ENCODE measurements at regions not wholly inside any gene's neighbourhood (a gene's known extent, or its start where the extent isn't known, plus 50 kb on each side); places are given as distances from the start of the nearest gene placed in this dataset.
A peak's percentile ranks its signal among the peaks of the same experiment; 100 is the strongest.

GRCh38 chr15:35298509-35298908, 213.4 kb upstream of the NANOGP8 start:
- no peak overlapping the region for H3K27ac ChIP-seq (ENCODE audit: low read length, poor library complexity, severe bottlenecking)
- H2BK5ac ChIP-seq (ENCODE audit: low read depth, low read length, poor library complexity, severe bottlenecking), result no peak overlapping the region
- no peak for DNase-seq
- H4K91ac ChIP-seq (ENCODE audit: low read length), result no peak overlapping the region
- H3K27me3 ChIP-seq (ENCODE audit: control insufficient read depth in 1 of 2, insufficient read depth in 1 of 2, low read length in 2 of 2), result no peaks in the 10 kb centered on the region
- no peak overlapping the region for H3K9ac ChIP-seq (ENCODE audit: low read length)
- no peak overlapping the region for H2BK15ac ChIP-seq (ENCODE audit: low read depth, poor library complexity, severe bottlenecking)
- H3K4me1 ChIP-seq (ENCODE audit: control insufficient read depth, insufficient read depth, low read depth, low read length), result no peaks in the 10 kb centered on the region
- H3K4ac ChIP-seq (ENCODE audit: low read depth in 1 of 2, low read length in 2 of 2), result no peak overlapping the region
- H4K8ac ChIP-seq (ENCODE audit: low read length), result no peak overlapping the region
- no peak overlapping the region for H2AFZ ChIP-seq (ENCODE audit: low read depth, low read length)
- 98% methylated on average over 16 of the region's 16 CpGs for WGBS
- no peak overlapping the region for H3K23ac ChIP-seq (ENCODE audit: low read length in 2 of 2)
- H2BK12ac ChIP-seq (ENCODE audit: low read length in 2 of 2), result peak overlapping the region in 1 of 2 experiments; percentile 15
- H3K36me3 ChIP-seq (ENCODE audit: control insufficient read depth in 1 of 2, insufficient read depth in 2 of 2, low read depth in 1 of 2, low read length in 2 of 2), result no peaks in the 10 kb centered on the region
- H3K4me3 ChIP-seq (ENCODE audit: insufficient read depth in 1 of 2, low read depth in 1 of 2, low read length in 2 of 2), result no peak overlapping the region
- no peak overlapping the region for H3K14ac ChIP-seq (ENCODE audit: low read length in 2 of 2)
- no peak overlapping the region for H2BK120ac ChIP-seq (ENCODE audit: low read depth, low read length)
- H3K4me2 ChIP-seq (ENCODE audit: low read length, poor library complexity, severe bottlenecking), result no peak overlapping the region
- no peaks in the 10 kb centered on the region for H3K9me3 ChIP-seq (ENCODE audit: control insufficient read depth, low read length)
- H2AK5ac ChIP-seq (ENCODE audit: low read length, severe bottlenecking), result no peak overlapping the region
- peak overlapping the region in 1 of 2 experiments; percentile 16 for H3K18ac ChIP-seq (ENCODE audit: low read depth in 1 of 2, low read length in 2 of 2)
- no peaks in the 10 kb centered on the region for H3K79me1 ChIP-seq (replicated peaks; ENCODE audit: low read length, poor library complexity, severe bottlenecking)

GRCh38 chr15:35293353-35294130, 208.4 kb upstream of the NANOGP8 start:
- H3K79me1 ChIP-seq (replicated peaks; ENCODE audit: low read length, poor library complexity, severe bottlenecking), result no peaks in the 10 kb centered on the region
- H2BK12ac ChIP-seq (ENCODE audit: low read length in 2 of 2), result peak overlapping the region; percentile 6 to 65
- H3K27me3 ChIP-seq (ENCODE audit: control insufficient read depth in 1 of 2, insufficient read depth in 1 of 2, low read length in 2 of 2), result no peaks in the 10 kb centered on the region
- no peak overlapping the region for H2BK15ac ChIP-seq (ENCODE audit: low read depth, poor library complexity, severe bottlenecking)
- H3K4me3 ChIP-seq (ENCODE audit: insufficient read depth in 1 of 2, low read depth in 1 of 2, low read length in 2 of 2), result no peak overlapping the region
- no peak overlapping the region for H3K9ac ChIP-seq (ENCODE audit: low read length)
- no peak overlapping the region for H2AK5ac ChIP-seq (ENCODE audit: low read length, severe bottlenecking)
- no peaks in the 10 kb centered on the region for H3K9me3 ChIP-seq (ENCODE audit: control insufficient read depth, low read length)
- no peak overlapping the region for H2BK5ac ChIP-seq (ENCODE audit: low read depth, low read length, poor library complexity, severe bottlenecking)
- no peak overlapping the region for H4K91ac ChIP-seq (ENCODE audit: low read length)
- H3K4me1 ChIP-seq (ENCODE audit: control insufficient read depth, insufficient read depth, low read depth, low read length), result no peaks in the 10 kb centered on the region
- peak; percentile 79 for DNase-seq
- H3K4me2 ChIP-seq (ENCODE audit: low read length, poor library complexity, severe bottlenecking), result no peak overlapping the region
- WGBS, result 34% methylated on average over 4 of the region's 4 CpGs
- no peaks in the 10 kb centered on the region for H3K36me3 ChIP-seq (ENCODE audit: control insufficient read depth in 1 of 2, insufficient read depth in 2 of 2, low read depth in 1 of 2, low read length in 2 of 2)
- no peak overlapping the region for H2BK120ac ChIP-seq (ENCODE audit: low read depth, low read length)
- H3K27ac ChIP-seq (ENCODE audit: low read length, poor library complexity, severe bottlenecking), result peak overlapping the region; percentile 29
- no peak overlapping the region for H3K14ac ChIP-seq (ENCODE audit: low read length in 2 of 2)
- H3K4ac ChIP-seq (ENCODE audit: low read depth in 1 of 2, low read length in 2 of 2), result peak overlapping the region; percentile 2 to 70
- H3K23ac ChIP-seq (ENCODE audit: low read length in 2 of 2), result no peak overlapping the region
- peak overlapping the region; percentile 56 to 63 for H3K18ac ChIP-seq (ENCODE audit: low read depth in 1 of 2, low read length in 2 of 2)
- H4K8ac ChIP-seq (ENCODE audit: low read length), result no peak overlapping the region
- H2AFZ ChIP-seq (ENCODE audit: low read depth, low read length), result no peak overlapping the region

GRCh38 chr15:35290301-35290721, 205.2 kb upstream of the NANOGP8 start:
- no peak overlapping the region for H2AK5ac ChIP-seq (ENCODE audit: low read length, severe bottlenecking)
- no peak overlapping the region for H2BK5ac ChIP-seq (ENCODE audit: low read depth, low read length, poor library complexity, severe bottlenecking)
- H3K9ac ChIP-seq (ENCODE audit: low read length), result no peak overlapping the region
- 27% methylated on average over 4 of the region's 5 CpGs for WGBS
- DNase-seq, result peak; percentile 15
- H3K23ac ChIP-seq (ENCODE audit: low read length in 2 of 2), result no peak overlapping the region
- peak overlapping the region; percentile 81 for H4K91ac ChIP-seq (ENCODE audit: low read length)
- no peak overlapping the region for H3K4me3 ChIP-seq (ENCODE audit: insufficient read depth in 1 of 2, low read depth in 1 of 2, low read length in 2 of 2)
- no peak overlapping the region for H3K14ac ChIP-seq (ENCODE audit: low read length in 2 of 2)
- no peak overlapping the region for H2BK120ac ChIP-seq (ENCODE audit: low read depth, low read length)
- H3K4me2 ChIP-seq (ENCODE audit: low read length, poor library complexity, severe bottlenecking), result no peak overlapping the region
- H3K18ac ChIP-seq (ENCODE audit: low read depth in 1 of 2, low read length in 2 of 2), result peak overlapping the region in 1 of 2 experiments; percentile 23
- peak overlapping the region; percentile 16 for H4K8ac ChIP-seq (ENCODE audit: low read length)
- no peak overlapping the region for H2AFZ ChIP-seq (ENCODE audit: low read depth, low read length)
- H3K9me3 ChIP-seq (ENCODE audit: control insufficient read depth, low read length), result no peaks in the 10 kb centered on the region
- no peak overlapping the region for H2BK15ac ChIP-seq (ENCODE audit: low read depth, poor library complexity, severe bottlenecking)
- H3K36me3 ChIP-seq (ENCODE audit: control insufficient read depth in 1 of 2, insufficient read depth in 2 of 2, low read depth in 1 of 2, low read length in 2 of 2), result no peaks in the 10 kb centered on the region
- peak overlapping the region; percentile 63 to 76 for H3K4ac ChIP-seq (ENCODE audit: low read depth in 1 of 2, low read length in 2 of 2)
- H3K4me1 ChIP-seq (ENCODE audit: control insufficient read depth, insufficient read depth, low read depth, low read length), result no peaks in the 10 kb centered on the region
- no peaks in the 10 kb centered on the region for H3K79me1 ChIP-seq (replicated peaks; ENCODE audit: low read length, poor library complexity, severe bottlenecking)
- no peak overlapping the region for H3K27ac ChIP-seq (ENCODE audit: low read length, poor library complexity, severe bottlenecking)
- H3K27me3 ChIP-seq (ENCODE audit: control insufficient read depth in 1 of 2, insufficient read depth in 1 of 2, low read length in 2 of 2), result no peaks in the 10 kb centered on the region
- H2BK12ac ChIP-seq (ENCODE audit: low read length in 2 of 2), result peak overlapping the region; percentile 14 to 75

- H3K18ac ChIP-seq (ENCODE audit: low read depth in 1 of 2, low read length in 2 of 2), result no peak overlapping the region
- H4K8ac ChIP-seq (ENCODE audit: low read length), result no peak overlapping the region
- H3K79me1 ChIP-seq (replicated peaks; ENCODE audit: low read length, poor library complexity, severe bottlenecking), result no peaks in the 10 kb centered on the region
- H2BK5ac ChIP-seq (ENCODE audit: low read depth, low read length, poor library complexity, severe bottlenecking), result no peak overlapping the region
- no peak overlapping the region for H2BK120ac ChIP-seq (ENCODE audit: low read depth, low read length)
- no peak overlapping the region for H3K14ac ChIP-seq (ENCODE audit: low read length in 2 of 2)
- no peak overlapping the region for H2BK12ac ChIP-seq (ENCODE audit: low read length in 2 of 2)
- no peak overlapping the region for H3K4ac ChIP-seq (ENCODE audit: low read depth in 1 of 2, low read length in 2 of 2)
- no peak overlapping the region for H4K91ac ChIP-seq (ENCODE audit: low read length)
- peak; percentile 76 for DNase-seq
- H3K9ac ChIP-seq (ENCODE audit: low read length), result peak overlapping the region; percentile 14
- H2AFZ ChIP-seq (ENCODE audit: low read depth, low read length), result no peak overlapping the region
- H3K27ac ChIP-seq (ENCODE audit: low read length, poor library complexity, severe bottlenecking), result no peak overlapping the region
- H2AK5ac ChIP-seq (ENCODE audit: low read length, severe bottlenecking), result no peak overlapping the region
- no peaks in the 10 kb centered on the region for H3K9me3 ChIP-seq (ENCODE audit: control insufficient read depth, low read length)
- H3K27me3 ChIP-seq (ENCODE audit: control insufficient read depth in 1 of 2, insufficient read depth in 1 of 2, low read length in 2 of 2), result no peaks in the 10 kb centered on the region
- H3K36me3 ChIP-seq (ENCODE audit: control insufficient read depth in 1 of 2, insufficient read depth in 2 of 2, low read depth in 1 of 2, low read length in 2 of 2), result no peaks in the 10 kb centered on the region
- WGBS, result 0% methylated on average over 1 of the region's 3 CpGs
- no peaks in the 10 kb centered on the region for H3K4me1 ChIP-seq (ENCODE audit: control insufficient read depth, insufficient read depth, low read depth, low read length)
- no peak overlapping the region for H3K4me2 ChIP-seq (ENCODE audit: low read length, poor library complexity, severe bottlenecking)
- H3K4me3 ChIP-seq (ENCODE audit: insufficient read depth in 1 of 2, low read depth in 1 of 2, low read length in 2 of 2), result no peak overlapping the region
- H2BK15ac ChIP-seq (ENCODE audit: low read depth, poor library complexity, severe bottlenecking), result no peak overlapping the region
- no peak overlapping the region for H3K23ac ChIP-seq (ENCODE audit: low read length in 2 of 2)
These were observed 204.0 kb upstream of the NANOGP8 start for GRCh38 chr15:35289024-35289617.
